PC-9 (cell line): ENCODE measurements at regions not wholly inside any gene's neighbourhood (a gene's known extent, or its start where the extent isn't known, plus 50 kb on each side); places are given as distances from the start of the nearest gene placed in this dataset.

Experiments
- BruUV-seq: library from RNA; stranded (reverse); fragments of 400-500 nt; replicated peaks from 2 replicates; lab custom pipeline; 2021; lab: Mats Ljungman, UMichigan
- CTCF ChIA-PET: fragments of 300-600 bp; sonication (Branson Sonifier 250); formaldehyde crosslinking; loops from one replicate; lab custom pipeline; 2022; ENCODE audit warnings: antibody characterized with exemption; lab: Charles Lee
- POLR2A ChIA-PET: fragments of 300-600 bp; sonication (Branson Sonifier 250); formaldehyde crosslinking; loops from one replicate; lab custom pipeline; 2022; ENCODE audit warnings: antibody characterized with exemption; ENCODE audit not compliant: unreplicated experiment; lab: Charles Lee
- DNase-seq, 2 experiments: peaks; one replicate each; pipeline versions ENCODE4 v3.0.0 to v3.0.0-alpha.2; 2015 to 2022; ENCODE audit warnings: mixed read lengths in 1 of 2
- H2AFZ ChIP-seq: fragments of 200-600 bp; sonication (generic); 2 replicates; pipeline ENCODE4 v1.8.1; 2017; ENCODE audit warnings: antibody characterized with exemption
- H3F3A ChIP-seq: fragments of 200-600 bp; sonication (generic); 2 replicates; pipeline ENCODE4 v1.8.1; 2017; ENCODE audit warnings: antibody characterized with exemption, mild to moderate bottlenecking, low read depth; ENCODE audit not compliant: insufficient read depth
- H3K27ac ChIP-seq: fragments of 200-600 bp; sonication (generic); 2 replicates; pipeline ENCODE4 v1.6.1; 2016; ENCODE audit warnings: mixed run types
- H3K27me3 ChIP-seq: fragments of 200-600 bp; sonication (generic); 2 replicates; pipeline ENCODE4 v1.6.1; 2016; ENCODE audit warnings: low read depth, mixed run types; ENCODE audit not compliant: insufficient read depth
- H3K36me3 ChIP-seq: fragments of 200-600 bp; sonication (generic); 2 replicates; pipeline ENCODE4 v1.6.1; 2016; ENCODE audit warnings: low read depth, mixed run types
- H3K4me1 ChIP-seq: fragments of 200-600 bp; sonication (generic); replicated peaks from 2 replicates; pipeline ENCODE4 v1.6.1; 2016; ENCODE audit warnings: mixed run types; ENCODE audit not compliant: insufficient read depth
- H3K4me2 ChIP-seq: fragments of 200-600 bp; sonication (generic); 2 replicates; pipeline ENCODE4 v1.6.1; 2017; ENCODE audit warnings: mixed run types
- H3K4me3 ChIP-seq: fragments of 200-600 bp; sonication (generic); 2 replicates; pipeline ENCODE4 v1.6.1; 2016; ENCODE audit warnings: mixed run types
- H3K79me2 ChIP-seq: fragments of 200-600 bp; sonication (generic); 2 replicates; pipeline ENCODE4 v1.6.1; 2017; ENCODE audit warnings: low read depth, mixed run types
- H3K9me2 ChIP-seq: fragments of 200-600 bp; sonication (generic); 2 replicates; pipeline ENCODE4 v1.8.1; 2017; ENCODE audit warnings: mild to moderate bottlenecking; ENCODE audit not compliant: insufficient read depth
- H3K9me3 ChIP-seq: fragments of 200-600 bp; sonication (generic); 2 replicates; pipeline ENCODE4 v1.8.1; 2016; ENCODE audit warnings: low read depth; ENCODE audit not compliant: insufficient read depth
- H4K20me1 ChIP-seq: fragments of 200-600 bp; sonication (generic); 2 replicates; pipeline ENCODE4 v1.8.1; 2017; ENCODE audit not compliant: insufficient read depth
- EZH2 ChIP-seq: fragments of 200-600 bp; sonication (generic); IDR thresholded peaks from 2 replicates; pipeline ENCODE4 v1.8.0; 2017; ENCODE audit warnings: antibody characterized with exemption, low read depth
- intact Hi-C: fragments of 100-400 bp; cut with micrococcal nuclease; formaldehyde crosslinking; loops from one replicate; pipeline ENCODE4 v1.10.0; 2022; ENCODE audit not compliant: unreplicated experiment
- TF ChIP-seq, protein P1 (sequence below): fragments of 200-600 bp; sonication (generic); conservative IDR thresholded peaks from 2 replicates; pipeline ENCODE4 v1.6.1; 2017; ENCODE audit warnings: mixed run types, antibody characterized with exemption, mild to moderate bottlenecking, moderate library complexity

DNA sequence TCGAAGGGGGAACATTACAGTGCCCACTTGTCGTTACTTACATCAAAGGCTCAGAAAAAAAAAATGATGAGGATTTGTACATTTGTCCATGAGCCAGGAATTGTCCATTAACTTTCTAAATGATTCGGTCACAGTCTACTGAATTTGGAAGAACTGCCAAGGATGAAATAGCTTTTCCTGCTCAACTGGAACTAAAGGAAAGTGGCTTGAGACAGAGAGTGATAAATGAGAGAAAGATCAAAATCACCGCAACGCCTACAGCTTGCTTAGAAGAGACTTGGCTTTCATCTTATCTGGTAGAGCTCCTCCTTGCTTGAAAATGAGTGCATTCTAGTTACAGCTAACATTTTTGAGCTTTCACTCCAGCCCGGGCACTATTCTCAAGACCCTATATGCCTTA is 55.5 kb upstream of the ADGRG2 start:
- Histone ChIP-seq H2AFZ (no peak overlapping the region), H4K20me1 (no peaks in the 10 kb centered on the region), H3K4me2 (no peak overlapping the region), H3K4me3 (no peak overlapping the region), H3K79me2 (no peaks in the 10 kb centered on the region), H3K36me3 (no peaks in the 10 kb centered on the region), H3K27me3 (peaks cover 4% of the 10 kb centered on the region; the same call in 1 of the 2 replicates), H3K9me3 (no peaks in the 10 kb centered on the region), H3K4me1 (no peaks in the 10 kb centered on the region), H3F3A (no peaks in the 10 kb centered on the region), H3K9me2 (no peaks in the 10 kb centered on the region), H3K27ac (no peak overlapping the region)
- no TSS peak for BruUV-seq
- intact Hi-C loops, result no loop called here
- ChIA-PET POLR2A (no interaction called here), CTCF (no interaction called here)
- TF ChIP-seq, protein P1, sequence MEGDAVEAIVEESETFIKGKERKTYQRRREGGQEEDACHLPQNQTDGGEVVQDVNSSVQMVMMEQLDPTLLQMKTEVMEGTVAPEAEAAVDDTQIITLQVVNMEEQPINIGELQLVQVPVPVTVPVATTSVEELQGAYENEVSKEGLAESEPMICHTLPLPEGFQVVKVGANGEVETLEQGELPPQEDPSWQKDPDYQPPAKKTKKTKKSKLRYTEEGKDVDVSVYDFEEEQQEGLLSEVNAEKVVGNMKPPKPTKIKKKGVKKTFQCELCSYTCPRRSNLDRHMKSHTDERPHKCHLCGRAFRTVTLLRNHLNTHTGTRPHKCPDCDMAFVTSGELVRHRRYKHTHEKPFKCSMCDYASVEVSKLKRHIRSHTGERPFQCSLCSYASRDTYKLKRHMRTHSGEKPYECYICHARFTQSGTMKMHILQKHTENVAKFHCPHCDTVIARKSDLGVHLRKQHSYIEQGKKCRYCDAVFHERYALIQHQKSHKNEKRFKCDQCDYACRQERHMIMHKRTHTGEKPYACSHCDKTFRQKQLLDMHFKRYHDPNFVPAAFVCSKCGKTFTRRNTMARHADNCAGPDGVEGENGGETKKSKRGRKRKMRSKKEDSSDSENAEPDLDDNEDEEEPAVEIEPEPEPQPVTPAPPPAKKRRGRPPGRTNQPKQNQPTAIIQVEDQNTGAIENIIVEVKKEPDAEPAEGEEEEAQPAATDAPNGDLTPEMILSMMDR, result no peak
- TF ChIP-seq EZH2, result no peak
- DNase-seq, result no peak

DNA sequence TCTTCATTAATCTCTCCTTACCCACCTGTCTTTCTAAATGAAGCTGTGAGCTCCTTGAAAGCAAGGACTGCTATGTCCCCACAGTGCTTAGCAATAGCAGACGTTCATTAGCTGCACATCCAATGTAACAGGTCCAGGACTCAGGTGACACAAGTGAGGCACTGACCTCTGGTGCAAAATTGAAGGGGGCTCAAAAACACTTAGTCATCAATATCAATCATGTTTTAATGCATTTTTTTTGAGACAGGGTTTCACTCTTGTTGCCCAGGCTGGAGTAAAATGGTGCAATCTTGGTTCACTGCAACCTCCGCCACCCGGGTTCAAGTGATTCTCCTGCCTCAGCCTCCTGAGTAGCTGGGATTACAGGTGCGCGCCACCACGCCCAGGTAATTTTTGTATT is 56.1 kb upstream of the ADGRG2 start:
- no TSS peak for BruUV-seq
- H2AFZ ChIP-seq, result no peak overlapping the region
- H3K4me1 ChIP-seq, result no peaks in the 10 kb centered on the region
- H4K20me1 ChIP-seq, result no peaks in the 10 kb centered on the region
- no peak overlapping the region for H3K27ac ChIP-seq
- H3K79me2 ChIP-seq, result no peaks in the 10 kb centered on the region
- H3K4me3 ChIP-seq, result no peak overlapping the region
- no peaks in the 10 kb centered on the region for H3K9me3 ChIP-seq
- TF ChIP-seq EZH2, result no peak
- TF ChIP-seq, protein P1, result no peak
- no peaks in the 10 kb centered on the region for H3K9me2 ChIP-seq
- no peak for DNase-seq
- H3K36me3 ChIP-seq, result no peaks in the 10 kb centered on the region
- H3K4me2 ChIP-seq, result no peak overlapping the region
- intact Hi-C loops, result no loop called here
- ChIA-PET POLR2A (no interaction called here), CTCF (no interaction called here)
- H3K27me3 ChIP-seq, result peaks cover 4% of the 10 kb centered on the region; the same call in 1 of the 2 replicates
- no peaks in the 10 kb centered on the region for H3F3A ChIP-seq

- CTCF ChIA-PET, result no interaction called here
- H3K79me2 ChIP-seq, result no peaks in the 10 kb centered on the region
- no peak overlapping the region for H3K4me3 ChIP-seq
- no peaks in the 10 kb centered on the region for H3K9me3 ChIP-seq
- H3K4me2 ChIP-seq, result no peak overlapping the region
- no peaks in the 10 kb centered on the region for H4K20me1 ChIP-seq
- intact Hi-C loops, result no loop called here
- peaks cover 9% of the 10 kb centered on the region; the same call in 1 of the 2 replicates for H3K27me3 ChIP-seq
- no peaks in the 10 kb centered on the region for H3K9me2 ChIP-seq
- H3K4me1 ChIP-seq, result no peaks in the 10 kb centered on the region
- no TSS peak for BruUV-seq
- POLR2A ChIA-PET, result no interaction called here
- H2AFZ ChIP-seq, result no peak overlapping the region
- TF ChIP-seq, protein P1, result no peak
- no peak for TF ChIP-seq EZH2
- no peak for DNase-seq
- no peak overlapping the region for H3K27ac ChIP-seq
- H3K36me3 ChIP-seq, result no peaks in the 10 kb centered on the region
- H3F3A ChIP-seq, result no peaks in the 10 kb centered on the region
Observed at GRCh38 chrX:19179389-19179788, 57.1 kb upstream of the ADGRG2 start.
